ENCODE measurements at regions not wholly inside any gene's neighbourhood (a gene's known extent, or its start where the extent isn't known, plus 50 kb on each side); places are given as distances from the start of the nearest gene placed in this dataset.

GRCh38 chr11:28481616-28482480, 373.7 kb downstream of the METTL15 start:
- Histone ChIP-seq H3K4me3 (no peak overlapping the region), H3K27me3 (no peaks in the 10 kb centered on the region), H3K9me3 (no peaks in the 10 kb centered on the region), H3K36me3 (no peaks in the 10 kb centered on the region), H3K4me1 (no peaks in the 10 kb centered on the region), H3K27ac (no peak overlapping the region)
- peak in 1 of 4 donors; percentile 37 for DNase-seq
- intact Hi-C loops (cut with DNase I) = no loop called here
- ATAC-seq = no peak
- no peak for TF ChIP-seq CTCF (IDR thresholded peaks at IDR 0.05)

- Histone ChIP-seq H3K4me1 (no peaks in the 10 kb centered on the region), H3K4me3 (no peak overlapping the region), H3K36me3 (no peaks in the 10 kb centered on the region), H3K9me3 (no peaks in the 10 kb centered on the region), H3K27me3 (no peaks in the 10 kb centered on the region), H3K27ac (no peak overlapping the region)
- no peak for TF ChIP-seq CTCF (IDR thresholded peaks at IDR 0.05)
- intact Hi-C loops (cut with DNase I) = no loop called here
- ATAC-seq (no peak), DNase-seq (no peak)
Observed at GRCh38 chr11:28480406-28480805, 372.2 kb downstream of the METTL15 start.

GRCh38 chr11:28476864-28477263, 368.7 kb downstream of the METTL15 start:
- ATAC-seq = no peak
- no peak for TF ChIP-seq CTCF (IDR thresholded peaks at IDR 0.05)
- DNase-seq = no peak
- no peaks in the 10 kb centered on the region for H3K9me3 ChIP-seq
- intact Hi-C loops (cut with DNase I) = no loop called here
- no peak overlapping the region for H3K27ac ChIP-seq
- H3K36me3 ChIP-seq = no peaks in the 10 kb centered on the region
- no peak overlapping the region for H3K4me3 ChIP-seq
- H3K27me3 ChIP-seq = no peaks in the 10 kb centered on the region
- H3K4me1 ChIP-seq = no peaks in the 10 kb centered on the region

- ATAC-seq (no peak), DNase-seq (peak in 2 of 4 donors; percentile 59 to 72)
- no peak for TF ChIP-seq CTCF (IDR thresholded peaks at IDR 0.05)
- intact Hi-C loops (cut with DNase I) = no loop called here
- H3K36me3 ChIP-seq = no peaks in the 10 kb centered on the region
- no peak overlapping the region for H3K27ac ChIP-seq
- H3K4me1 ChIP-seq = no peaks in the 10 kb centered on the region
- H3K9me3 ChIP-seq = no peaks in the 10 kb centered on the region
- no peaks in the 10 kb centered on the region for H3K27me3 ChIP-seq
- H3K4me3 ChIP-seq = no peak overlapping the region
Observed at GRCh38 chr11:28476049-28476448, 367.9 kb downstream of the METTL15 start.

GRCh38 chr11:28472904-28473303, 364.7 kb downstream of the METTL15 start:
- no peaks in the 10 kb centered on the region for H3K36me3 ChIP-seq
- TF ChIP-seq CTCF (IDR thresholded peaks at IDR 0.05) = no peak
- H3K27ac ChIP-seq = no peak overlapping the region
- intact Hi-C loops (cut with DNase I) = no loop called here
- DNase-seq (no peak), ATAC-seq (no peak)
- no peak overlapping the region for H3K4me3 ChIP-seq
- no peaks in the 10 kb centered on the region for H3K9me3 ChIP-seq
- no peaks in the 10 kb centered on the region for H3K4me1 ChIP-seq
- no peaks in the 10 kb centered on the region for H3K27me3 ChIP-seq

Measured in left lung (tissue), 4 donors.